ENCODE measurements at regions not wholly inside any gene's neighbourhood (a gene's known extent, or its start where the extent isn't known, plus 50 kb on each side); places are given as distances from the start of the nearest gene placed in this dataset.

DNA sequence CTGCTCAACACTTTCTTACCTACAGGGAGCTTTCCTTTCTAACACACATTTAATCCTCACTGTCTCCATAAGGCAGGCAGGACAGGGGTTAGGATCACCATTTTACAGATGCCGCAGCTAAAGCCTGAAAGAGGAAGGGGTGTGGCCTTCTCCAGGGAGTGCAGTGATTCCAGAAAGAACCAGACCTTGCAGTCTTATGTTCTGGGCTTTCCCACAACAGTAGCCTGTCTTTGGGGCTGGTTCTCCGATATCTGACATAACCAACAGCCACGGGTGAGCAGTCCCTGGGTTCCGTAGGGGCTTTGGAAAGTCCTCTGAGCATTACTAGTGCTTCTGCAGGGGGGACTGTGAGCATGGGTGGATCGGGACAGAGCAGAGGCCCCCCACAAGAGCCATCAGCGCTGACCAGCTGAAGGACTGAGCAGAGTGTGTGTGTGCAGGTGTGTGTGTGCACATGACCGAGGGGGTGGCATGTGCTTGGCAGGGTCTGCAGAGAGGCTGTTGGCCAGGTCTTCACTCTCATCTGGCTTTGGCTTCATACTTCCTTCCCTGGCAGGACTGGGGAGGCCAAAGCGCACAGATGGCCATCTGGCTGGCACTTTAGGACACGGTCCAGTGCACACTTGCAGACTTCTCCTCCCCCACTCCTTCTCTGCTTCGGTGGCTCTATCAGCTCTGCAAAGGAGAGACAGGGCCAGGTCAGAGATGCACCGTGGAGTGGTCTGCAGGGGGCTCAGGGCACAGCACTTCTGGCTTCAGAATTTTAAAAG lies 400.3 kb downstream of the RPS24 start:
- TF ChIP-seq EZH2 (IDR thresholded peaks at IDR 0.05; ENCODE audit: low read length, unreplicated experiment) (no peak), EZH2phosphoT487 (IDR thresholded peaks at IDR 0.05; ENCODE audit: borderline replicate concordance, low read length) (no peak)
- TF ChIP-seq, protein P1, sequence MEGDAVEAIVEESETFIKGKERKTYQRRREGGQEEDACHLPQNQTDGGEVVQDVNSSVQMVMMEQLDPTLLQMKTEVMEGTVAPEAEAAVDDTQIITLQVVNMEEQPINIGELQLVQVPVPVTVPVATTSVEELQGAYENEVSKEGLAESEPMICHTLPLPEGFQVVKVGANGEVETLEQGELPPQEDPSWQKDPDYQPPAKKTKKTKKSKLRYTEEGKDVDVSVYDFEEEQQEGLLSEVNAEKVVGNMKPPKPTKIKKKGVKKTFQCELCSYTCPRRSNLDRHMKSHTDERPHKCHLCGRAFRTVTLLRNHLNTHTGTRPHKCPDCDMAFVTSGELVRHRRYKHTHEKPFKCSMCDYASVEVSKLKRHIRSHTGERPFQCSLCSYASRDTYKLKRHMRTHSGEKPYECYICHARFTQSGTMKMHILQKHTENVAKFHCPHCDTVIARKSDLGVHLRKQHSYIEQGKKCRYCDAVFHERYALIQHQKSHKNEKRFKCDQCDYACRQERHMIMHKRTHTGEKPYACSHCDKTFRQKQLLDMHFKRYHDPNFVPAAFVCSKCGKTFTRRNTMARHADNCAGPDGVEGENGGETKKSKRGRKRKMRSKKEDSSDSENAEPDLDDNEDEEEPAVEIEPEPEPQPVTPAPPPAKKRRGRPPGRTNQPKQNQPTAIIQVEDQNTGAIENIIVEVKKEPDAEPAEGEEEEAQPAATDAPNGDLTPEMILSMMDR (conservative IDR thresholded peaks at IDR 0.05; ENCODE audit: low read depth, low read length) = no peak
- no peak overlapping the region for H3K4me3 ChIP-seq (ENCODE audit: low read length)
- intact Hi-C loops (cut with micrococcal nuclease) = loop anchor here (5.0 kb wide), 1 partner anchor 633 kb away; the partner anchor contains the start of gene ZMIZ1
- CTCF ChIA-PET = interaction anchor here (1.6 kb wide), 1 partner anchor 224 kb away, joined by 6 read pairs; no protein-coding TSS in a partner anchor
- POLR2A ChIA-PET (ENCODE audit: unreplicated experiment) = no interaction called here
- no TSS peak for BruUV-seq (replicated peaks)
- H3K4me2 ChIP-seq (ENCODE audit: low read length) = no peak overlapping the region
- H3K9me2 ChIP-seq (replicated peaks; ENCODE audit: low read length) = no peaks in the 10 kb centered on the region
- no peaks in the 10 kb centered on the region for H4K20me1 ChIP-seq (ENCODE audit: low read length)
- DNase-seq (no peak), ATAC-seq (peak; percentile 23)
- H3K27me3 ChIP-seq (ENCODE audit: low read length) = peaks cover 25% of the 10 kb centered on the region
- H3K9me3 ChIP-seq (ENCODE audit: low read length) = no peaks in the 10 kb centered on the region
- no peaks in the 10 kb centered on the region for H3K79me2 ChIP-seq (ENCODE audit: low read length)
- no peaks in the 10 kb centered on the region for H3F3A ChIP-seq (ENCODE audit: low read length, unreplicated experiment)
- H3K27ac ChIP-seq (ENCODE audit: low read length) = no peak overlapping the region
- H3K4me1 ChIP-seq (ENCODE audit: insufficient read depth, low read length) = peaks cover 13% of the 10 kb centered on the region
- no peak overlapping the region for H3K9ac ChIP-seq (ENCODE audit: low read length)
- no peaks in the 10 kb centered on the region for H3K36me3 ChIP-seq (ENCODE audit: low read depth, low read length)
- H2AFZ ChIP-seq (ENCODE audit: low read length) = peak overlapping the region; percentile 36; the same call in 1 of the 2 replicates

DNA sequence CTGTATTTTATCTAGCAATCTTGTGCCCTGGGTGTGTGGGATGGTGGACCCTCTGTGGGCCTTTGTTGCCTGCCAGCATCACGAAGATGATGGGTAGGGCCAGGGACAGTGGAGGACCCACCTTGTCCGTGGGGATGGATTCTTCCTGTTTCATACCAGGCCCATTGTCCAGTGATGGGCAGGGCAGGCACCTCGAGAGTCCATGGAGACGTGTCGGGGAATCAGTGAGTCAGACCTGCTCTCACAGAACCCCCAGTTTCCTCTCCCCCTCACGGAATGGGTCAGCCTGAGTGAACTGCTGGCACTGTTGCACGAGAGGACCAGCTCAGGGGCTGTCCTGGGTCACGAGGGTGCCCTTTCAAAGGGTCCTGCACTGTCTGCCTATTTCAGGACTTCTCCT lies 401.2 kb downstream of the RPS24 start:
- H3K9me3 ChIP-seq (ENCODE audit: low read length) = no peaks in the 10 kb centered on the region
- no peaks in the 10 kb centered on the region for H3K79me2 ChIP-seq (ENCODE audit: low read length)
- BruUV-seq (replicated peaks) = no TSS peak
- no peak for ATAC-seq
- CTCF ChIA-PET = no interaction called here
- H2AFZ ChIP-seq (ENCODE audit: low read length) = no peak overlapping the region
- no peaks in the 10 kb centered on the region for H4K20me1 ChIP-seq (ENCODE audit: low read length)
- H3K27ac ChIP-seq (ENCODE audit: low read length) = no peak overlapping the region
- peaks cover 13% of the 10 kb centered on the region for H3K4me1 ChIP-seq (ENCODE audit: insufficient read depth, low read length)
- intact Hi-C loops (cut with micrococcal nuclease) = loop anchor here (5.0 kb wide), 1 partner anchor 632 kb away; the partner anchor contains the start of gene ZMIZ1
- POLR2A ChIA-PET (ENCODE audit: unreplicated experiment) = no interaction called here
- TF ChIP-seq, protein P1 (conservative IDR thresholded peaks at IDR 0.05; ENCODE audit: low read depth, low read length) = no peak
- TF ChIP-seq EZH2phosphoT487 (IDR thresholded peaks at IDR 0.05; ENCODE audit: borderline replicate concordance, low read length) = no peak
- TF ChIP-seq EZH2 (IDR thresholded peaks at IDR 0.05; ENCODE audit: low read length, unreplicated experiment) = no peak
- H3K27me3 ChIP-seq (ENCODE audit: low read length) = peaks cover 16% of the 10 kb centered on the region
- no peaks in the 10 kb centered on the region for H3K9me2 ChIP-seq (replicated peaks; ENCODE audit: low read length)
- H3K4me2 ChIP-seq (ENCODE audit: low read length) = no peak overlapping the region
- H3F3A ChIP-seq (ENCODE audit: low read length, unreplicated experiment) = no peaks in the 10 kb centered on the region
- no peak for DNase-seq
- H3K36me3 ChIP-seq (ENCODE audit: low read depth, low read length) = no peaks in the 10 kb centered on the region
- no peak overlapping the region for H3K4me3 ChIP-seq (ENCODE audit: low read length)
- no peak overlapping the region for H3K9ac ChIP-seq (ENCODE audit: low read length)

All from PC-3 (cell line).